Hematopoietic multipotent progenitor cell treated with erythropoietin and hydrocortisone succinate and interleukin-3 and kit ligand, for 4 days (in vitro differentiated cells): ENCODE measurements at regions not wholly inside any gene's neighbourhood (a gene's known extent, or its start where the extent isn't known, plus 50 kb on each side); places are given as distances from the start of the nearest gene placed in this dataset.

Experiments used
- DNase-seq: peaks from one replicate; pipeline ENCODE4 v3.0.0-alpha.2; 2015

DNA sequence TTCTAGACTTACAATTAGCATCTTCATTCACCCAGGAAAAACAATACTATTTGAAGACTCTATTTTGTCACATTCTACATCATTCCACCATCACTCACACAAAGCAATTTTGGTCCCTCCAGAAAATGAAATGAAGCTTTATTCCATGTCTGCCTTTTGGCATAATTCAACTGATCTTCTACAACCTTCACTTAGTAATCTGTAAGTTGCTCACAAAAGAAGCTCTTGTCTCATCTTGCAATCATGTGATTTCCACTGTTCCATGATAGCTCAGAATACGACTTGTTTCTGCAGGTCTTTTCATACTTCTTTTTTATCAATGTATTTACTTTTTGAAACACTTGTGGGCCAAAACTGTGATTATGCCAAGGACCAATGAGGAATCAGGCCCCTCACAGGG, 261.9 kb upstream of the NR4A3 start:
- DNase-seq = no peak

DNA sequence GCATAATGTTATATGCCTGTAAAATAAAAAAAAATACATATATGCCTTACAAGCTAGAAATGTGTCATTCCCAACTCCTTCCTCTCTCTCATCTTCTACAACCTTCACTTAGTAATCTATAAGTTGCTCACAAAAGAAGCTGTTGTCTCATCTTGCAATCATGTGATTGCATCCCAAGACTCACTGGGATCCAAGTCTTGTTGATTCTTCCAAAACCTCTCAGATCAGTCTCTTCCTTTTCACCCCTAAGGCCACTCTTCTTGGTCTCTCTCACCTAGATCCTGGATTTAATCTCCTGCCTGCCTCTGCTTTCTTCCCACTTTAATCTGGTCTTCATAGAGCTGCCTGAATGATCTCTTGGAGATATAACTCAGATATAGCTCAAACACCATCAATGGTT, 261.1 kb upstream of the NR4A3 start:
- DNase-seq = no peak

DNA sequence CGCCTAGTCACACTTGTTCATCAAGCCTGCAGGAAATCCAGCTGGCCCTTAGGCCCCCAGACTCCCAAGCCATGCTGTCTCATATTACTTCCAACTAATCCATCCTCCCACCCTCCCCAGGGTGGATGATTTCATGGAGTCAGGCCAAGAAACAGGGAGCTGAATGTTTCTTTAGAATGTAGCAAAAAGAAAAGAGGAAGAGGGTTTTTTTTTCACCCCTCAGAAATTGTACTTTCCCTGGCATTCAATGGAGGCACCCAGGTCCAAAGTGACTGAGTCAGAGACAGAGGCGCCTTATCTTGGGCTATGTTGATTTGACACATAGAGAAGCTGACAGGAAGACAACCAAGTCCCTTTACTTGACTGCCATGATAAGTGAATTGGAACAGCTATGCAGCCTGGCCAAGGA, 260.2 kb upstream of the NR4A3 start:
- no peak for DNase-seq

DNA sequence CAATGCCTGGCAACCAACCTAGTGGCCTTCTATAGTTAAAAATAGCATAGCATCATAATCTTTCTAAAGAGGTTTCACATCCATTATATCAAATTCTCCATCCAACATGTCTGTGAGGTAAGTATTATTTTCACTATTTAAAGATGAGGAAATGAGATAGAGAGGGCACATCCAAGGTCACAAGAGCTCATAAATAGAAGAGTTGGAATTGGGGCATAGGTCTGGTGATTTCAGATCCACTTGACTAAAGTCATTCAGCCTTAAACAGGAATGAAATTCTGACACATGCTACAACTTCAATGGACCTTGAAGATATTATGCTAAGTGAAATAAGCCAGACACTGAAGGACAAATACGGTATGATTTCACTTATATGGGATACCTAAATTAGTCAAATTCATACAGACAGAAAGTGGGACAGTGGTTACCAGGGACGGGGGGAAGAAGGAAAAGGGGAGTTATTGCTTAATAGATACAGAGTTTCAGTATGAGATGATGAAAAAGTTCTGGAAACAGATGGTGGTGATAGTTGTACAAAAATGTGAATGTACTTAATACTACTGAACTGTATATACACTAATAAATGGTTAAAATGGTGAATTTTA, 259.6 kb upstream of the NR4A3 start:
- no peak for DNase-seq

DNA sequence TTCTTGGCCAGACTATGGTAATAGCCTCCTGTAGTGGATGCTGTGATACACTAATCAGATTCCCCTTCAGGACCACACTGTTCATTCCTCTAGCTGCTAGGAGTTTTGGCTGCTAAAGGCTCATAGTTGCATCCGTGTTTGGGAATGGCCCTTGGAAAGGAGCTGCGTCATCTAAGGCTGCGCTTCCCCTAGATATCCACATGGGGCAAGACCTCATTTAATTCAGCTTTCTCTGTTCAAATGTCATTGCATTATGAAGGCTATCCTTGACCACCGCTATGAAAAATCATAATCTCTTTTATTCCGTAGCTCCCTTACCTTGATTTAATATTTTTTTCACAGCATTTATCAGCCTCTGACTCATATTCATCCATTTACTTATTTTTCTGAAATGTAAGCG, 258.3 kb upstream of the NR4A3 start:
- DNase-seq = no peak

DNA sequence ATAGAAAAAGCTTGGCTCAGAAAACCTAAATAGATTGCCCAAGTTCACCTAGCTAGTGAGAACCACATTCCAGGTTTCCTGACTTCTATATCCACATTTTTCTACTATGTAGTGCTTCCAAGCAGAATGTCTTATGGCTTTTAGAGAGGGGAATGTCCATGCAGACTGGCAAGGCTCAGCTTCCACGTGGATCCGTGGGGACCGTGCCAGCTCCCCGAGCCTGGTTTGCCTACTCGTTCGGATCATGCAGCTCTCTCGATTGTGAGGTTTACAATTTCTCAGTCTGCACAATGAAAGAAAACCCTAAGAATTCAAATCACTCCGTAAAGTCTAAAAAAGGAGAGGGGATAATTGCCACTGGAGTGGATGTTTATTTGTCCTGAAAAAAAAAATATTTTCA, 256.5 kb upstream of the NR4A3 start:
- no peak for DNase-seq

DNA sequence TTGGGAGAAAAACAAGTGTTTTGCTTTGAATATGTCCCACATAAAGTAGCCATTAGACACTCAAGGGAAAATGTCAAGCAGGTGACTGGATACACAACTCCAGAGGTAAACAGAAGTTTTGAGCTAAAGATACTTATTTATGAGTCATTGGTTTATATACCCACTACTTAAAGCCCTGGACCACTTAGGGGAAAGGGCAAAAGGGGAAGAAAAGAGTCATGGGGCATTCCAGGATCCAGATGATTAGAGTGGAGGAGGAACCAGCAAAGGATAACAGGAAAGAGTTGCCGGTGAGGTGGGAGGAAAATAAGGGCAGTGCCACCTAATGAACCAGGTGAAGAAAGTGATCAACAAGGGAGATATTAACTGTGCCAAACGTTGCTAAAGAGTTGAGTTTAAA, 254.2 kb upstream of the NR4A3 start:
- no peak for DNase-seq

DNA sequence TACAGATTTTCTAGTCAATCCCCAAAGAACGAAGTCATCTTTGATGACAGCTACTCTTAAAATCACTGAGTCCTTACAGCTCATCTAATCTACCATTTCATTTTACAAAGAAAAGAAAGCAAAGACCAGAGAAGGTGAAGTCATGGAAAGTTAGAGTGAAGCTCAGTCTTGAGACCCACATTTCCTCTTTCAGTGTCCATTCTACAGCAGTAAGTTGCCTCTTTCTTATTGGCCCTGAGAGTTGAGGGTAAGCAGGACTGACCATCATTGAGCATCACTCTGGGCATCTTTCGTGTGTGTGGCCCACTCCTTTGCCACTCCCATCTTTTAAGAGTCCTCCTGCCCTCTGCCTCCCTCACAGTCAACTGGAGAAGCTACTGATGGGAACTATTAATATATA, 251.8 kb upstream of the NR4A3 start:
- DNase-seq = no peak

DNA sequence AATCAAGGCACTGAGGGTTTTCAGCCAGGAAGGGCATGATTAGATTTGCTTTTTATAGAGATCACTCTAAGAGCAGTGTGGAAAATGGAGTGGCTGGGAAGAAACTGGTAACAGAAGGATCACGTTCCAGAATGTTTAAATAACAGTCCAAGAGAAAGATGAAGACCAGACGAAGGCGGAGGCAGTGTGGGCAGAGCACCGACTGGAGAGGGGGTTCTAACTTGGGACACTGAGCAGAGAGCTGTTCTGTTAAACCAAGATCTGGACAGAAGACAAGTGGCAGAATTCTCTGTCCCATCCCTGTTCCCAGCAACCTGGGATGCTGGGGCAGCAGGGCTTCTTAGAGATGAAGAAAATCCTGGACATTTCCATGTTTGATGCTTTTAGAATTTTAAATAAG, 249.1 kb upstream of the NR4A3 start:
- DNase-seq = no peak

DNA sequence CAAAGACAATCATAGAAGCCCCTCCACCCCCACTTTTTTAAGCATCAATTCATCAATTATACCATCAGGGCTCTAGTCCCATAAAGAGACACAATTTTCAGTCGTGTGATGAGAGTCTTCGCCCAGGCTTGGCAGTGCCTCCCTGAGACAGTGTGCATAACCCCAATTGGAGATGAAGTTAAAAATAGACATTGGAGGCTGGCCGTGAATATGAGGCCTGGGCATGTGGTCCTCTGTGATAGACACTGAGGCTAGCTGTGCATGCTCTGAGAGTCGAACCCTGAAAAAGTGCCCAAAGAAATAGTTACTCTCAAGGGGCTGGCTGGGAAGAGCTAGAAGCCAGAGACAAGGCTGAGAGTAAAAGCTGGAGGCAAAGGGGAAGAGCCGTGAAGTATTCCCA, 248.6 kb upstream of the NR4A3 start:
- DNase-seq = no peak

DNA sequence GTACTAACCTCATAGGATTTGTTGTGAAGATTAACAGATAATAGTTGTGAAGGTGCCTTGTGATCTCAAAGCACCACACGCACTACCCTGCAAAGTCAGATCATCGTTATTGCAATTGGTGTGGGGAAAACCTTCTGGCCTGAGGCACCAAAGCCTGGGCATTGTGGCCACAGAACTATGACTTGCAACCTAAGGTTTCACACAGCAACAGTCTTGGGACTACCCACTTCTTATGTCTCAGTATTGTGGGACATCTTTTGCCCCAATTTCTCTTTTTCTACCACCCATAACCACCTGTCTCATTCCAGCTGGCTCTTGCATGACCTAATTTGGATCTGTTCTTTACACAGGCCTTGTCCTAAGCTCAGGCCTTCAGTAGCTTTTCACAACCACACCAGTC, 247.8 kb upstream of the NR4A3 start:
- DNase-seq = no peak

DNA sequence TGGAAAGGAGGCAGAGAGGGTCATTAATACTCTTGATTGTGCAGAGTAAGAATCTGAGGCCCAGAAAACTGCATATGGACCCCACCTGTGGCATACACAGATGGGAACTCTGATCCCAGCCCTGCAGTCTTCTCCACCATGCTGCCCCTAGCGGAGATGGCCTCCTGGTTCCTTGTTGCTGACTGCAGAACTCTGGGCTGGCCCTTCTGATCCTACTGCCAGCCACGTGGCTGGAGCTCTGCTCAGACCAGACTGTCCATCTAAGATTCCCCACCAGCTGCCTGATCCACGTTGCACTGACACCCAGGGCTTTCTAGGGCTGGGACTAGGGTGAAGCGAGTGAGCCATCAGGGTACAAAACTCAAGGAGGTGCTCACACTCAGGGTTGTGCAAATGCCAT, 245.7 kb upstream of the NR4A3 start:
- DNase-seq = no peak

DNA sequence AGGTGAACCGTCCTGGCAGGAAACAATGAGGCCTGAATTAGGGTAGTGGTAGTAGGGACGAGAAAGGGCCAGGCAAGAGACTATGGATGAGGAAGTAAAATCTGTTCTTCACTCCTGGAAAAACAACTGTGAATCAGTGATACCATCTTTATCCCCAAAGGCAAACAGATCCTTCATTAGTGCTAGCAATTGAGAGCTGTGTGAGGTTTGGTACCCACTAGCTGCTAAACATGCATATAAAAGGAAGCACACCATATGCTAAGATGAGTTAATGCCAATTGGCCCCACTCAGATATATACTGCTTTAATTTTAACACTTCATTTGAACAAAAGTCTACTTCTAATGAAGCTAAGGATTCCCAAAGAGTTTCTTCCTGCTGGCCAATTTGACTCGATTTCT, 244.8 kb upstream of the NR4A3 start:
- no peak for DNase-seq

DNA sequence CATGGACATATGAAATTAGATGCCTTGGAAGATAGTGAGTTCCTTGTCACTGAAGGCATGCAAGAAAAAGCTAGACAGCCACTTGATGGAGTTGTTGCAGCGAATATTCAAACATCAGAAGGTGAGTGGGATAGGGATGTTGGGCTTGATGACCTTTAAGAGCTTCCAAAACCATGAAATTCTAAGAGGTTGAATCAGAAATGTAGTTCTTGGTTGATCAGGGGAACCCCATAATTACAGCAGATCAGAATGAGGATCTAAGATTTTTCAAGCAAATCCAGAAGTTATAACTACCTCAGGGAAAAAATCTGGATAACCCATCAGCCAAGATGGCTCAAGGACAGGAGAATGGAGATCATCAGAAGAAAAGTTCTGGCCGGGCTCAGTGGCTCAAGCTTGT, 244.3 kb upstream of the NR4A3 start:
- no peak for DNase-seq

DNA sequence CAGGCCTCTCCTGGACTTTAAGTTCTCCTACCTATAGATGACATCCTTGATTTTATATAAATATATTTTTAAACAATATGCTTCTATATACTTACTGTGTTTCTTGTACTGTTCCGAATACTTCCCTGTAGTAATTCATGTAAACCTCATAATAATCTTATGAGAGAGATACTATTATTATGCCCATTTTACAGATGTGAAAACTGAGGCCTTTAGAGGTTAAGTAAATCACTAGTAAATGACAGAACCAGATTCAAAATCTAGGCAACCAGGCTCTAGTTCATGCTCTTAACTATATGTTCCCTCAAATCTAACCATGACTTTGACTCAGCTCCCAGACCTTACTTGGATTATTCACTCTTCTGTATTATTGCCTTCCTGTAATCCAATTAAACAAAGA, 243.0 kb upstream of the NR4A3 start:
- no peak for DNase-seq

DNA sequence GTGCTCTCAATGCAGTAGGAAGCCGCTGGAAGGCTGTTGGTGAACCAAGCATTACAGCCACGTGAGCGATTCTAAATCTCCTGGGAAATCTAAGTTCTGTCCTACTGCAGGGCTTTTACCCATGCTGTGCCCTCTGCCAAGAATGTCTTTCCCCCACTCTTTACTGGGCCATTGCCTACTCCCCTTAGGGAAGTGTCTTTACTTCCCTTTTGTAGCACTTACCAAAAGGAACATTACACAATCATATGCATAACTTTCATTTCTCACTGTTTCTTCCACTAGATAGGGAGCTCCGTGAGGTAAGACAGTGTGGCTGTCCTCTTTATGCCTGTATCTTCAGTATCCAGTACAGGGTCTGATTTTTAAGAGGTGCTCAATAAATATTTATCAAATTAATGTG, 241.7 kb upstream of the NR4A3 start:
- peak; percentile 62 for DNase-seq

DNA sequence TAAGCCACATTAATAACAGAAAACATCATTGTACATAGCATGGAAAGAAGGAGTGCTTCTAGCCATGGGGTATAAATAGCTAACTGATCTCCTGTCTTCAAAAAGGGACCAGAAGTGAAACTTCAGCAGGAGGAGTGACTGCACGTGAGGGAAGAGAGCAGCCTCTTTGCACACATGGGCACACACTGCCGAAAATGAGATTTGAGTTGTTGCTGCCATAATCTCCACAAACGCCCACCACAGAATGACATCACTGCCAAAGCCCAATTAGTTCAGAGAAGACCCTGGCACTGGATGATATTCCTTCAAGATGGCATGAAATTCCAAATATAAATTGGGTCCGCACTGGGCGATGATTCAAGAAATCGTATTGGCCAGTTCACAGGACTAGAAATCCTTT, 238.9 kb upstream of the NR4A3 start:
- DNase-seq = no peak

DNA sequence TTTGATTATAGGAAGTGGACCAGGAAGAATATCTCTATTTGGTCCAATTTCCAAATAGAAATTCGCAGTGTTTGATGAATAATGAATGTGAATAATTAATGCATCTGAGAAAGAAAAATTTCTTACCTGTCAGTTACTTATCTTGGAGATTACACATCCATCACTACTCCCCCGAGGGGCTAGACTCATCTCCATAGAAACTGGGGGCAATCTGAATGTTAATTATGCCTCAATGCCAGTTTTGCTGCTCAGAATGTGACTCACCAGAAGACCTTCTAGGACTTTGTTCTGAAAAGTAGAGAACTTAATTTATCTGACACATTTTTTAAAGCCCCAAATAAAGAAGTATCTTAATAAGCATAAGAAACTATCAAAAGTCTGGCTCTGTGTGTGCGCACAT, 233.4 kb upstream of the NR4A3 start:
- DNase-seq = no peak

DNA sequence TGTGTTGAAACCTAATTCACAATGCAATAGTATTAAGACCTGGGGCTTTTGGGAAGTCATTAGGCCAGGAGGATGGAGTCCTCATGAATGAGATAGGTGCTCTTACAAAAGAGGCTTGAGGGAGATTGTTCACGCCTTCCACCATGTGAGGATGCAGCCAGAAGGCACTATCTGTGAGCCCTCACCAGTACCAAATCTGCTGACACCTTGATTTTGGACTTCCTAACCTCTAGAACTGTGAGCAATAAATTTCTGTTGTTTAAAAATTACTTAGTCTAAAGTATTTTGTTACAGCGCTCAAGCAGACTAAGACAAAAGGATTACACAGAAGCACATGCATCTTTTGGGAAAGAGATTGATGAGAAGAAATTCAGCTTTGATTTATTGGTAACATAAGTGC, 232.9 kb upstream of the NR4A3 start:
- DNase-seq = no peak

DNA sequence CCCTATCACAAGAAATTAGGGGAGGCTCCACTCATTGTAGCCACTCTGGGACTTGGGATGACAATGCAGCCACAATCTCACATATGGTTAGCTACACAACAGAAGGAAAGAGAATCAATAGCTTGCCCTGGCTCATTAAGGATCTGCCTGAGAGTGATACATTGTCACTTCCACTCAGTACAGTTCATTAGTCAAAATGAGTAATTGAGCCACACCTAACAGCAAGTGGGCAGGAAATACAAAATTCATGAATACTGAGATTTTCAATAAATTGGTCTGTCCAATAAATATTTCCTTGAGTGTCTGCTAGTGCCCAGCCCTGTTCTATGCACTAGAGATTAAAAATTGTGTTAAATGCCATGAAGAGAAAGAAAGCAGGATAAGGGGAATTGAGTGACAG, 231.3 kb upstream of the NR4A3 start:
- DNase-seq = no peak

DNA sequence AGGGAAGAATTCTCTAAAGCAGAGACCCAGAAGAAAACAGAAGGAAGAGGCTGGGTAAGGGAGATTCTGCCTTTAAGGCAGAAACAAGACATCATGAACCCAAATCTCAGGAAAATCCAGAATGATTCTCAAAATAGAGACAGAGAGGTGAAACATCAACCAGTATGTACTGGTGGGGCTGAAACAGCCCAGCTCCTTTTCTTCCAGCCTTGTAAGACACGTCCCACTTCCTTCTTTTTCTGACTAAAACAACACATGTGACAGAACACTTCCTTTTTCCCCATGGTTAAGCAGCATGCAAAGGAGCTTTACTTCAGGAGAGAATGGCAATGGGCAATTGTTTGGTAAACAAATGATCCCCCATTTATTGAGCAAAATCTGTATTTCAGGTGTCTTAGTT, 230.8 kb upstream of the NR4A3 start:
- peak; percentile 55 for DNase-seq

DNA sequence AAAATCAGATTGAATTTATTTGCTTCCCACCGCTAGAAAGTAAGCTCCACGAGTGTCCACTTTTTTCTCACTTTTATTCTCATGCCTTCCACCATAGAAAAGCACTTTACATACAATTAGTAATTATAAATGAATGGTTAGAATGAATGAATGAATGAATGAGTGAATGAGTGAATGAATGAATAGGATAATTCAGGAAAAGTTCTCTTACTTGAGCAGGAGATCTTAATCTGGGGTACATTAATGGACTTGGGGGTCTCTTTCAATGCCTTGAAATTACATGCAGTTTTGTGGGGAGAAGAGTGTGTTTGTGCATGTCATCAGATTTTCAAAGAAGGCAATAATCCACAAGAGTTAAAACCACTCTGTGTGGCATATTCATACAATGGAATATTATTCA, 229.9 kb upstream of the NR4A3 start:
- DNase-seq = no peak

DNA sequence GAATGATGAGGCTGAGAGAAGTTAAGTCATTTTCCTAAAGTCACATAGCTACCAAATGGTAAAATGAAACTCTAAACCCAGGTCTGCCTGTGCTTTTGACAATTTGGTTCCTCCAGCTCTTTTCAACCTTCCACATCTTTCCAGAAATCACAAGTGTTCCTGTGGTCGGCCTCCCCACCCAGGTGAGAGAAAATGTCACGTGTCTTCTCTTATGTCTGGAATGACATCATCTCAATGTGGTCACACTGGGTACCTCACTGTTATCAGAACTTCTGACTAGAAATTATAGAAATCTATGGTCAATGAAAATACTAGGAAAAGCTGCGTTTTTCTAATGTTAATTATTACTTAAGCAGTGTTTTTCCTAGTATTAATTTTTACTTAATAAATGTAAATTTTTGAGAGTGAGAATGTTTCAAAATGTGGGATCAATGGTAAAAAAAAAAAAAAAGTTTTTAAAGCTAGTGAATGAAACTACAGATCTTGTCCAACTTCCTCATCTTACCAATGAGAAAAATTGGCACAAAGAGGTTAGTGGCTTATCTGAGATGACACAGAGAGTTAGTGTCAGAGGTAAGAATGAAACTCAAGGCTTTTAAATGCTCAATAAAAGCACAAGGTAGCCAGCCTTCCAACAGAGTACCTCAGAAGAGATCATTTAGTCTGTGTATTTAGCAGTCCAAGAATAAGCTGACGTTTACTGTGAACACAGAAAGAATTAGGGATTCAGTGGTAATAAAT, 228.7 kb upstream of the NR4A3 start:
- DNase-seq = peak; percentile 23

DNA sequence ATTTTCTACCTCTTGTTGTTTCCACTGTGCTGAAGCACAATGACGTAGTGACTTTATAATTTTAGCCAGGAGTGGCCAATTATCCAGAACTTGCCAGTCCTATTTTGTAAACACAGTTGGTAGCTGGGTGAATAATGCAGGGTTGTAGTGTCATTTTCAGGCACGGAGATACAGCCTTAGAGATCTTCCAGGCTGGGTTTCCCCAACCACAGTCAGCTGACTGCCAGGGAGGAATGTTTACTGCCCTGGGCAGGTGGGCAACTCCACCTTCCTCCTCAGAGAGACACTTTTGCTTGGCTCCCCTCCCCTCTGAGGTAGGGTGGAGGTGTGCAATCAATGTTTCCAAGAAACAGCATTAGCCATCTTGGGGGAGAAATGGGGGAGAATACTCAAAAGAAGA, 228.1 kb upstream of the NR4A3 start:
- no peak for DNase-seq

DNA sequence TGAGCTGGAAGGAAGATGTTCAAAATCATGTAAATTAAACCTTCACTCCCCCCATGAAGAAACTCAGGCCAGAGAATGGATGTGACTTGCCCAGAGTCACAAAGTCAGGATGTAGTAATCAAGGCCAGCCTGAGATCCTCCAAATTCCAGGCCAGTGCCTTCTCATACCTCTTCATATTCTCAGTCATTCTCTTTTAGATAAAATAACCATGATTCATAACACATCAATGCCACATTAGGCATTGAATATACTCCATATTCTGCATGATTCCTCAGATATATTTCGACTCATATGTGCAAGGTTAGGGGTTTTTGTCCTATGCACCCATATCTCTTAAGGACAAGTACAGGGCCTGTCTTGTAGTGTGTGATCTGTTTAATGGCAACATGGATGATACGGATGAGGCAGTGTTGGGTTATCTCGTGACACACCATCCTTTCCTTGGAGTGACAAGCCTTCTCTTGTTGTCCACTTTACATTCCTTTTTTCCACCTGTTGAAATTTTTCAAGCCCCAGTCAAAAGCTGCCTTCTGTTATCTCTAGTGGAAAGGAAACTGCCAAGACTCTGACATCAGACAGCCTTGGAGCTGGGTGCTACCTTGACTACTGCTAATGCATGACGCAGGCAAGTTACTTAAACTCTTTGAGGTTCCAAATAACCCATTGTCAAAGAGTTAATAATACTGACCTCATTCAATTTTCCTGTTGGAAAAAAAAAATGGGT, 227.5 kb upstream of the NR4A3 start:
- no peak for DNase-seq
